Superior temporal gyrus (tissue), 1 donor: ENCODE measurements at regions not wholly inside any gene's neighbourhood (a gene's known extent, or its start where the extent isn't known, plus 50 kb on each side); places are given as distances from the start of the nearest gene placed in this dataset.
"Not testable (repeated sequence)": the region's sequence is repeated elsewhere in the genome, so short reads cannot be mapped to it uniquely, and the experiment has no call there.

Source experiments
- DNase-seq: peaks from one replicate; pipeline ENCODE4 v3.0.0-alpha.2; 2016; ENCODE audit errors: extremely low spot score

DNA sequence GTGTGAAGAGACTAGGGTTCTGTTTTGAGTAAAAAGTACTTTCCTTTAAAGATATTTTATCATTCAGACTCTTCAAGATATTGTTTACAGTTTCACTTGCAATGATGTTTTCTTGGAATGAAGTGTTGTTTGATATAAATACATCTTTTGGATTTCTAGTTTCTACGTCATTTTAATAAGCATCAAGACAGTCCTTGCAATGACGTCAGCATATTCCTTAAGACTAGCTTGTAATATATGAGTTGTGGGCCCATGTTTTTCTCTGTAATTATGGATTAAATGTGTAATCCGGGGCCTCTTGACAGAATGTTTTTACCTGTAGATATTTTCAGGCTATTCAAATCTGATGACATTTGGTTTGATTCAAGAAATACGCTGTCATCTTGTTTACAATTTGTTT, 66.1 kb downstream of the RBMX2 start:
- DNase-seq: no peak

DNA sequence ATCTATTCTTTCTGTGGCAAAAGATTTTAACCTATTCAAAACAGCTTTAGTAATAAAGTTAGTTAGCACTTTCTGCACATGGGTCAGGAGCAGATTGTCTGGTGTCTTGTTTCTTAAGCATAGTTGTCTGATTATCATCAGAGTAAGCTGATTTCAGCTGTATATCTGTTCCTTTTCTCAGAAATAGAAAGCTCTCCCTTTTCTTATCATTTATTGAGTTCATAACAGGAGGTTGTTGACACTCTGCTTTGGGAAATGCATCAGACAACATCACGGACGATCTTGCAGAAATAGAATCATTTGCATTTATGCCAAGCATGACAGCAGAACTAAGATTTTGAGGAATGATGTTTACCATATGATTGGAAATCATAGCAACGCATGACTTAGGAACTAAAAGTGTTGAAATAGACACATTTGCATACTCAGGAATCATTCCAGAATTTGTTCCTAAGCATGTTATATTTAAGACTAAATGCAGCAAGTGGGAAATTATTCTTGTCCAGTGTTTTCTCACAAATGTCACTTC, 66.7 kb downstream of the RBMX2 start:
- peak; percentile 25 for DNase-seq

GRCh38 chrX:130482871-130483270, 81.1 kb downstream of the RBMX2 start:
- DNase-seq: no peak

DNA sequence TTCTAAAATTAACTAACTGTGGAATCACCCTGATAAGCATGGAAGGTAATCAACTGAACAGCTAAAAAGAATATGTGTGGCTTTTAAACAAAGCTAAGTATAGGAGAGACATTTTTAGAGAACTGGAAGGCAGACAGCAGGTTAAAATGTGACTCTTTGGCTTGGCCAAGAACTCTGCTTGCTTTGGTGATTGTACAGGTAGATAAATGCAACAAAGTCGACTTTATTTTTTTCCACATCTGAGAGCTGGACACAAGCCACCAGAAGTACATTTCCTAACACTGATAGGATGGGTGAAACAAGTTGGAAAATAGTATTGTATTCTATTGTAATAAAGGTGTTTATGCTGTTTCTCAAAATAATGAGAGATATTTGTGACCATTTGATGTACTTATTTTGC, 84.1 kb downstream of the RBMX2 start:
- DNase-seq: no peak

GRCh38 chrX:130495502-130495901, 93.7 kb downstream of the RBMX2 start:
- not testable (repeated sequence) for DNase-seq

DNA sequence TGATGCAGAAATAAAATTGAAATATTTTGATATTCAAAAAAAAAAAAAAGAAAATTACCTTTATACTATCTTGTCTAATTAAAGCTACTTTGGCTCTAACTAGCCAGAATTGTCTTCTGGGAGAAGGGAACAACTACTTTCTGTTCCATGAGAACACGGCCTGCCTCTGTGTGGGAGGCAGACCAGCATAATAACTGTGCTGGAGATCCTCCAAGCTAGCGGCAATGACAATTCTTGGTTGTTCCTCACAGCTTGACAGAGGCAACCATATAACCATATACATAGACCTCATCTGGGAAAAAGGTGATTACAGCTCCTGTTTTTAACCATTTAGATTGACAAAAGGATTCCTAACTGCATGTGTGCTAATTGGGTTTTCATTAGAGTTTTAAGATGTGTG, 95.7 kb downstream of the RBMX2 start:
- peak; percentile 92 for DNase-seq

DNA sequence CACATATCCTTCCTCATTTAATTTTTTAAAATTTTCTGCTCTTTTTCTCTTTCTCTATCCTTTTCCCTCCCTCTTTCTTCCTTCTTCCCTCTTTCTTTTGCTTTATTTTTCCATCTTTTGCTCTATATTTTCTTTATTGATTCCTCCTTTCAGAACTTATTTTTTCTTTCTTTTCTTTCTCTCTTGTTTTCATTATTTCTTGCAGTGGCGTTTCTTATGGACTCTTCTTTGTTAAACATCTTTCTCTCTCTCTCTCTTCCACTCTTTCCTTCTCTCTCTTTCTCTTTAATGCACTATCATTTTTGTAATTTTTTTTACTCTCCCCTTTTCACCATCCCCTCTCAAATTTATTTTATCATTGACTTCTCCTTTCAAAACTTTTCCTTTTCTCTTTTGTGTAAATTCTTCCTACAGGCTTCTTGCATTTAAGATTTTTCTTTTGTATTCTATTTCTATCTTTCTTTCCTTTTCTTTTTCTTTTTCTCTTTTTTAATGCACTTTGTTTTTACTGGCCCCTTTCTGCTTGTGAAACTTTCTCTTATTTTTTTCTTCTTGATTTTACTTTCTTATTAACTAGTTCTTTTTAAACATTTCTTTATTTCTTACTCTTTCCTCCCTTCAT, 97.0 kb downstream of the RBMX2 start:
- DNase-seq: no peak

DNA sequence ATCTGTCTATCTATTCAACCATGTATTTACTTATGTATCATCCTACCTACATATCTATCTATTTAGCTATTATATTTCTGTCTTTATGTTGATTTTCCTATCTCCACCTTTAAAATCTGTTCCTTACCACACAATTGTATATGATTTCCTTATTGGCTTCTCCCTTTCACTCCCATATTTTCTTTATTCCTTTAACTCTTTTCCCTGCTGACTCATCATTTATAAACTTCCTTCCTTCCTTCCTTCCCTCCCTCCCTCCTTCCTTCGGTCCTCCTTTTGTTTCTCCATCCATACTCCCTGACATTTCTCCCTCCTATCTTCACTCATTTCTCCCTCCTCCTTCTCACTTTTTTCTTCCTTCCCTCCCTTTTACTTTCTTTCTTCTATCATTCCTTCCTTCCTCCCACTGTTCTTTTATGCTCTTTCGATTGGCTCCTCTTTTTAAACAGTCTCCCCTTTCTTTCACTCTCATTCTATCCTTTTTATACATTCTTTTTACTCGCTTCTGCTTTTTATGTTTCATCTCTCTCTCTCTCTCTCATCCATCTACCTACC, 100.3 kb downstream of the RBMX2 start:
- DNase-seq: no peak

- no peak for DNase-seq
Measured at GRCh38 chrX:130504019-130504418, 102.2 kb downstream of the RBMX2 start.

- no peak for DNase-seq
Measured at GRCh38 chrX:130507015-130507414, 105.2 kb downstream of the RBMX2 start.

- not testable (repeated sequence) for DNase-seq
Measured at GRCh38 chrX:130512534-130512933, 110.7 kb downstream of the RBMX2 start.

DNA sequence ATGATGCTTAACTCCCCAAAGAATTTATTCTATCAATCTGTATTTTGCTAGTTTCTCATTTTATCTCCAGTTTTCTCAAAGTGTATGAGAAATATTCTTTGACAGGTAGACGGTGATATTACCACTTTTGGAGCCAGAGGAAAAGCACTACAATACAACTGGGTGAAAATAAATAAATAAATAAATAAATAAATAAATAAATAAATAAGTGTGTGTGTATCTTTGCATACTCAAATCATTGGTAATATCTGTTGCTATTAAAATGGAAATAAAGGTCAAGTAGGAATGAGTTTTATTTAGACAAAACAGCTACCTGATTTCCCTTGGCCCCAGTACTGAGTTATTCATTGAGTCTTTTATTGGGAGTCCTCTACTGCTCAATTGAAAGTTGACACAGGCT, 114.3 kb downstream of the RBMX2 start:
- DNase-seq: no peak

- peak; percentile 53 for DNase-seq
Measured at GRCh38 chrX:130523460-130524394, 121.9 kb downstream of the RBMX2 start.

GRCh38 chrX:130524476-130525194, 122.8 kb downstream of the RBMX2 start:
- DNase-seq: no peak

DNA sequence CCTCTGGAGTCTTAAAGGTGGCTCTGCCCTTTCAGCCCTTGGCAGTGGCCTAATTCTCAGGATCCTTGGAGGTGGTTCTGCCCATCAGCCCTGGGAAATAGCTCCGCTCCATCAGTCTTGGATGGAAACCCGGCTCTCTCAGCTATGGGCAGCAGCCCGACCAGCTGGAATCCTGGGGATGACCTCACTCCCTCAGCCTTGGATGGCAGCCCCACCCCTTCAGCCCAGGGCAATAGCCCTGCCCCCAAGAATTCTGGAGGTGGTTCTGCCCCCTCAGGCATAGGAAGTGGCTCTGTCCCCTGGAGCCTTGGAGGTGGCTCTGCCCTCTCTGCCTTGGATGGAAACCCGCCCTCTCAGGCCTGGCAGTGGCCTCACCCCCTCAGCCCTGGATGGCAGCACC, 127.7 kb downstream of the RBMX2 start:
- DNase-seq: no peak

DNA sequence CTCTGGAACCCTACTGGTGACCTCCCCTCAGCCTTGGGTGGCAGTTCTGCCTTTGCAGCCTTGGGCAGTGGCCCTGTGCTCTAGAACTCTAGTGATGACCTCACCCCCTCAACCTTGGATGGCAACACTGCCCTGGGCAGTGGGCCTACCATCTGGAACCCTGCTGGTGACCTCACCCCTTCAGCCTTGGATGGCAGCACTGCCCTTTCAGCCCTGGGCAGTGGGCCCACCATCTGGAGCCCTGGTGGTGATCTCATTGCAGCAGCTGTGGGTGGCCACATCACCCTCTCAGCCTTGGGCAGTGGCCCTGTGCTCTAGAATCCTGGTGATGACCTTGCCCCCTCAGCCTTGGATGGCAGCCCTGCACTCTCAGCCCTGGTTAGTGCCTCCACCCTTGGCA, 129.3 kb downstream of the RBMX2 start:
- DNase-seq: no peak

- DNase-seq: peak; percentile 47
Measured at GRCh38 chrX:130539721-130540321, 138.0 kb downstream of the RBMX2 start.

- DNase-seq: no peak
Measured at GRCh38 chrX:130543603-130544325, 142.0 kb downstream of the RBMX2 start.

GRCh38 chrX:130545796-130546195, 144.0 kb downstream of the RBMX2 start:
- no peak for DNase-seq

DNA sequence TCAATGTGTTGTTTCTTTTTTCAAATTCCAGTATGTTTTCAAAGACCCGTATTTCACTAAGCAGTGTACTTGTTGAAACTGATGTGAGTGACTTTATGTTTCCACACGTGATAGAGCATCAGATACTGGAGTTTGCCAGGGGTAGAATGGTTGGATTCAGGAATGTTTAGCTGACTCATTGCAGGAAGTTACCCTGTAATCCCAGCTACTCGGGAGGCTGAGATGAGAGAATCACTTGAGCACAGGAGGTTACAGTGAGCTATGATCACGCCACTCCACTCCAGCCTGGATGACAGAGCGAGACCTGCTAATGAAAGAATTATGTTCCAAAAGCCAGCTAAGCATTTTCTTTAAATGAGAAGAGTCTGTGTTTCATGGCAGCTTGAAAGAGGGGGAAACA, 147.6 kb downstream of the RBMX2 start:
- not testable (repeated sequence) for DNase-seq

GRCh38 chrX:130550351-130550750, 148.6 kb downstream of the RBMX2 start:
- no peak for DNase-seq
